NT2/D1 (cell line): ENCODE measurements at regions not wholly inside any gene's neighbourhood (a gene's known extent, or its start where the extent isn't known, plus 50 kb on each side); places are given as distances from the start of the nearest gene placed in this dataset.

Source experiments
- DNase-seq: peaks from one replicate; pipeline ENCODE4 v3.0.0-alpha.2; 2011; ENCODE audit warnings: low read depth, low spot score
- H3K27me3 ChIP-seq: 2 replicates; pipeline ENCODE4 v1.6.0; 2011; ENCODE audit warnings: mild to moderate bottlenecking; ENCODE audit not compliant: insufficient read length, insufficient read depth
- H3K36me3 ChIP-seq: 2 replicates; pipeline ENCODE4 v1.6.1; 2011; ENCODE audit warnings: mild to moderate bottlenecking, low read length, mixed read lengths; ENCODE audit not compliant: insufficient read depth, insufficient read length
- H3K4me1 ChIP-seq: 2 replicates; pipeline ENCODE4 v1.5.1; 2011; ENCODE audit not compliant: insufficient read depth, insufficient read length
- H3K4me3 ChIP-seq: 2 replicates; pipeline ENCODE4 v1.5.1; 2011; ENCODE audit warnings: low read depth; ENCODE audit not compliant: insufficient read length
- H3K9ac ChIP-seq: 2 replicates; pipeline ENCODE4 v1.6.0; 2011; ENCODE audit warnings: low read depth; ENCODE audit not compliant: insufficient read length
- H3K9me3 ChIP-seq: 2 replicates; pipeline ENCODE4 v1.5.1; 2011; ENCODE audit warnings: mild to moderate bottlenecking, low read length; ENCODE audit not compliant: insufficient read depth
- SUZ12 ChIP-seq: IDR thresholded peaks from 2 replicates; pipeline ENCODE4 v1.6.1; 2011; ENCODE audit not compliant: insufficient read length, insufficient read depth; ENCODE audit errors: extremely low read depth
- YY1 ChIP-seq: IDR thresholded peaks from 2 replicates; pipeline ENCODE4 v1.6.1; 2011; ENCODE audit not compliant: insufficient read length, insufficient read depth
- ZNF274 ChIP-seq: IDR thresholded peaks from 2 replicates; pipeline ENCODE4 v1.6.1; 2011; ENCODE audit warnings: mild to moderate bottlenecking, low read depth, low read length

- DNase-seq = no peak
- Histone ChIP-seq H3K9me3 (no peaks in the 10 kb centered on the region), H3K36me3 (no peaks in the 10 kb centered on the region), H3K9ac (no peak overlapping the region), H3K27me3 (no peaks in the 10 kb centered on the region), H3K4me1 (no peaks in the 10 kb centered on the region), H3K4me3 (no peak overlapping the region)
- TF ChIP-seq ZNF274 (no peak), YY1 (no peak), SUZ12 (no peak)
These were observed 127.1 kb upstream of the ZFP64 start for GRCh38 chr20:52318651-52319050.

- Histone ChIP-seq H3K9ac (peak overlapping the region; percentile 24), H3K4me3 (no peak overlapping the region), H3K4me1 (peaks cover 4% of the 10 kb centered on the region), H3K36me3 (no peaks in the 10 kb centered on the region), H3K27me3 (no peaks in the 10 kb centered on the region), H3K9me3 (no peaks in the 10 kb centered on the region)
- TF ChIP-seq SUZ12 (no peak), YY1 (no peak), ZNF274 (no peak)
- DNase-seq = peak; percentile 32
These were observed 121.9 kb upstream of the ZFP64 start for GRCh38 chr20:52313341-52313963.

GRCh38 chr20:52312132-52312729, 120.7 kb upstream of the ZFP64 start:
- DNase-seq = peak; percentile 61

GRCh38 chr20:52311209-52311794, 119.7 kb upstream of the ZFP64 start:
- H3K9me3 ChIP-seq = no peaks in the 10 kb centered on the region
- no peak overlapping the region for H3K9ac ChIP-seq
- no peaks in the 10 kb centered on the region for H3K27me3 ChIP-seq
- no peak for DNase-seq
- TF ChIP-seq ZNF274 = no peak
- TF ChIP-seq YY1 = no peak
- TF ChIP-seq SUZ12 = no peak
- no peak overlapping the region for H3K4me3 ChIP-seq
- H3K4me1 ChIP-seq = peaks cover 4% of the 10 kb centered on the region
- no peaks in the 10 kb centered on the region for H3K36me3 ChIP-seq

More at GRCh38 chr20:52312132-52312729, 120.7 kb upstream of the ZFP64 start:
- Histone ChIP-seq H3K4me1 (peaks cover 4% of the 10 kb centered on the region), H3K4me3 (no peak overlapping the region), H3K9ac (no peak overlapping the region), H3K36me3 (no peaks in the 10 kb centered on the region), H3K9me3 (no peaks in the 10 kb centered on the region), H3K27me3 (no peaks in the 10 kb centered on the region)
- TF ChIP-seq SUZ12 = no peak
- no peak for TF ChIP-seq YY1
- TF ChIP-seq ZNF274 = no peak

GRCh38 chr20:52309181-52309580, 117.6 kb upstream of the ZFP64 start:
- TF ChIP-seq ZNF274 (no peak), YY1 (no peak), SUZ12 (no peak)
- H3K9ac ChIP-seq = no peak overlapping the region
- no peak overlapping the region for H3K4me3 ChIP-seq
- peaks cover 4% of the 10 kb centered on the region for H3K4me1 ChIP-seq
- H3K36me3 ChIP-seq = no peaks in the 10 kb centered on the region
- H3K9me3 ChIP-seq = no peaks in the 10 kb centered on the region
- H3K27me3 ChIP-seq = no peaks in the 10 kb centered on the region
- no peak for DNase-seq

GRCh38 chr20:52306477-52306876, 114.9 kb upstream of the ZFP64 start:
- no peak for DNase-seq
- no peak overlapping the region for H3K4me3 ChIP-seq
- H3K27me3 ChIP-seq = no peaks in the 10 kb centered on the region
- no peaks in the 10 kb centered on the region for H3K9me3 ChIP-seq
- no peaks in the 10 kb centered on the region for H3K36me3 ChIP-seq
- H3K9ac ChIP-seq = no peak overlapping the region
- TF ChIP-seq YY1 = no peak
- TF ChIP-seq SUZ12 = no peak
- no peak for TF ChIP-seq ZNF274
- peaks cover 4% of the 10 kb centered on the region for H3K4me1 ChIP-seq

- Histone ChIP-seq H3K9me3 (no peaks in the 10 kb centered on the region), H3K4me3 (no peak overlapping the region), H3K9ac (no peak overlapping the region), H3K27me3 (no peaks in the 10 kb centered on the region), H3K36me3 (no peaks in the 10 kb centered on the region), H3K4me1 (no peaks in the 10 kb centered on the region)
- TF ChIP-seq SUZ12 (no peak), YY1 (no peak), ZNF274 (no peak)
- no peak for DNase-seq
These were observed 114.3 kb upstream of the ZFP64 start for GRCh38 chr20:52305858-52306257.
